GM21825 (cell line): ENCODE measurements at regions not wholly inside any gene's neighbourhood (a gene's known extent, or its start where the extent isn't known, plus 50 kb on each side); places are given as distances from the start of the nearest gene placed in this dataset.

Source experiments
- ATAC-seq: cut with Tn5 transposase; IDR thresholded peaks from one replicate; pipeline ENCODE4 v1.9.1; 2021; ENCODE audit warnings: mild to moderate bottlenecking, moderate library complexity; ENCODE audit not compliant: unreplicated experiment

GRCh38 chr14:51504669-51505068, 147.0 kb upstream of the FRMD6 start:
- no peak for ATAC-seq

GRCh38 chr14:51507511-51507905, 144.2 kb upstream of the FRMD6 start:
- ATAC-seq, result no peak

GRCh38 chr14:51507906-51508511, 143.7 kb upstream of the FRMD6 start:
- ATAC-seq, result no peak

- ATAC-seq, result no peak
Measured at GRCh38 chr14:51511265-51511664, 140.4 kb upstream of the FRMD6 start.

- ATAC-seq, result no peak
Measured at GRCh38 chr14:51512316-51512715, 139.4 kb upstream of the FRMD6 start.

- no peak for ATAC-seq
Measured at GRCh38 chr14:51513281-51513680, 138.4 kb upstream of the FRMD6 start.

GRCh38 chr14:51513933-51514332, 137.8 kb upstream of the FRMD6 start:
- ATAC-seq, result no peak

- no peak for ATAC-seq
Measured at GRCh38 chr14:51515611-51516010, 136.1 kb upstream of the FRMD6 start.

GRCh38 chr14:51516706-51517395, 134.9 kb upstream of the FRMD6 start:
- no peak for ATAC-seq

GRCh38 chr14:51518280-51518679, 133.4 kb upstream of the FRMD6 start:
- ATAC-seq, result no peak

GRCh38 chr14:51518711-51519110, 133.0 kb upstream of the FRMD6 start:
- no peak for ATAC-seq

GRCh38 chr14:51520087-51520486, 131.6 kb upstream of the FRMD6 start:
- ATAC-seq, result no peak

GRCh38 chr14:51521764-51522163, 129.9 kb upstream of the FRMD6 start:
- no peak for ATAC-seq

- ATAC-seq, result no peak
Measured at GRCh38 chr14:51523243-51523642, 128.5 kb upstream of the FRMD6 start.

GRCh38 chr14:51525739-51526138, 126.0 kb upstream of the FRMD6 start:
- no peak for ATAC-seq

GRCh38 chr14:51527073-51527472, 124.6 kb upstream of the FRMD6 start:
- ATAC-seq, result no peak

GRCh38 chr14:51529736-51530135, 122.0 kb upstream of the FRMD6 start:
- no peak for ATAC-seq

GRCh38 chr14:51533160-51533559, 118.5 kb upstream of the FRMD6 start:
- ATAC-seq, result no peak

GRCh38 chr14:51533872-51534553, 117.7 kb upstream of the FRMD6 start:
- no peak for ATAC-seq

GRCh38 chr14:51534610-51535011, 117.1 kb upstream of the FRMD6 start:
- ATAC-seq, result no peak

GRCh38 chr14:51535443-51536044, 116.2 kb upstream of the FRMD6 start:
- no peak for ATAC-seq

- no peak for ATAC-seq
Measured at GRCh38 chr14:51538973-51539372, 112.7 kb upstream of the FRMD6 start.
